H9 (cell line): ENCODE measurements at regions not wholly inside any gene's neighbourhood (a gene's known extent, or its start where the extent isn't known, plus 50 kb on each side); places are given as distances from the start of the nearest gene placed in this dataset.

Experiments
- DNase-seq: peaks from one replicate; pipeline ENCODE4 v3.0.0-alpha.2; 2017
- H2AFZ ChIP-seq: one replicate; pipeline ENCODE4 v1.6.1; 2013; ENCODE audit warnings: mild to moderate bottlenecking, low read length, control low read depth, moderate library complexity
- H2AK5ac ChIP-seq: 2 replicates; pipeline ENCODE4 v1.6.1; 2013; ENCODE audit warnings: low read length, control low read depth, mixed read lengths; ENCODE audit not compliant: insufficient read length
- H2BK120ac ChIP-seq: one replicate; pipeline ENCODE4 v1.6.1; 2013; ENCODE audit warnings: low read depth, mild to moderate bottlenecking, low read length, control low read depth, inconsistent platforms; ENCODE audit not compliant: poor library complexity, severe bottlenecking
- H2BK12ac ChIP-seq: 2 replicates; pipeline ENCODE4 v1.6.1; 2013; ENCODE audit warnings: low read length, control low read depth, mixed read lengths, low read depth; ENCODE audit not compliant: insufficient read length
- H2BK15ac ChIP-seq: 2 replicates; pipeline ENCODE4 v1.6.1; 2013; ENCODE audit warnings: low read depth, low read length, control low read depth
- H2BK20ac ChIP-seq: one replicate; pipeline ENCODE4 v1.6.1; 2013; ENCODE audit warnings: low read depth, mild to moderate bottlenecking, low read length, control low read depth, inconsistent platforms; ENCODE audit not compliant: poor library complexity, severe bottlenecking
- H2BK5ac ChIP-seq: 2 replicates; pipeline ENCODE4 v1.6.1; 2013; ENCODE audit warnings: low read length, control low read depth, mixed read lengths; ENCODE audit not compliant: insufficient read length
- H3K14ac ChIP-seq: 2 replicates; pipeline ENCODE4 v1.6.1; 2013; ENCODE audit warnings: low read length, control low read depth; ENCODE audit not compliant: insufficient read depth
- H3K18ac ChIP-seq: 2 replicates; pipeline ENCODE4 v1.6.1; 2013; ENCODE audit warnings: low read depth, mild to moderate bottlenecking, mixed read lengths, low read length, control low read depth; ENCODE audit not compliant: insufficient read length
- H3K23ac ChIP-seq: 2 replicates; pipeline ENCODE4 v1.6.1; 2013; ENCODE audit warnings: low read length, control low read depth, mixed read lengths, low read depth; ENCODE audit not compliant: insufficient read length
- H3K23me2 ChIP-seq: 2 replicates; pipeline ENCODE4 v1.6.1; 2013; ENCODE audit warnings: low read depth, mild to moderate bottlenecking, mixed read lengths, low read length, control low read depth; ENCODE audit not compliant: insufficient read length, poor library complexity, severe bottlenecking
- H3K27ac ChIP-seq: 2 replicates; pipeline ENCODE4 v1.5.1; 2013; ENCODE audit warnings: low read length, control low read depth, mixed read lengths, low read depth; ENCODE audit not compliant: insufficient read length
- H3K27me3 ChIP-seq: 2 replicates; pipeline ENCODE4 v1.6.1; 2013; ENCODE audit warnings: low read length, control low read depth, inconsistent platforms; ENCODE audit not compliant: insufficient read depth
- H3K4ac ChIP-seq: 2 replicates; pipeline ENCODE4 v1.6.1; 2013; ENCODE audit warnings: low read depth, mild to moderate bottlenecking, control low read depth, inconsistent platforms, low read length, moderate library complexity
- H3K4me1 ChIP-seq: 2 replicates; pipeline ENCODE4 v1.6.1; 2013; ENCODE audit warnings: low read length, control low read depth, inconsistent platforms; ENCODE audit not compliant: insufficient read depth
- H3K4me2 ChIP-seq: 2 replicates; pipeline ENCODE4 v1.6.1; 2013; ENCODE audit warnings: low read length, control low read depth, mixed read lengths; ENCODE audit not compliant: insufficient read length, insufficient read depth
- H3K56ac ChIP-seq: 2 replicates; pipeline ENCODE4 v1.6.1; 2013; ENCODE audit warnings: low read depth, mild to moderate bottlenecking, mixed read lengths, low read length, control low read depth; ENCODE audit not compliant: insufficient read length
- H3K79me1 ChIP-seq: 2 replicates; pipeline ENCODE4 v1.6.1; 2013; ENCODE audit warnings: low read depth, mild to moderate bottlenecking, moderate library complexity, low read length, control low read depth, inconsistent platforms; ENCODE audit not compliant: insufficient read depth, poor library complexity, severe bottlenecking
- H3K79me2 ChIP-seq: 2 replicates; pipeline ENCODE4 v1.6.1; 2013; ENCODE audit warnings: low read length, control low read depth, inconsistent platforms; ENCODE audit not compliant: insufficient read depth
- H3K9ac ChIP-seq: 2 replicates; pipeline ENCODE4 v1.6.1; 2013; ENCODE audit warnings: low read length, control low read depth, mixed read lengths; ENCODE audit not compliant: insufficient read length; ENCODE audit errors: extremely low read depth
- H3K9me3 ChIP-seq: one replicate; pipeline ENCODE4 v1.6.1; 2013; ENCODE audit warnings: low read depth, low read length, inconsistent platforms; ENCODE audit not compliant: control insufficient read depth
- H3T11ph ChIP-seq: one replicate; pipeline ENCODE4 v1.6.1; 2013; ENCODE audit warnings: mild to moderate bottlenecking, low read length, control low read depth, inconsistent platforms
- H4K20me1 ChIP-seq: one replicate; pipeline ENCODE4 v1.6.1; 2013; ENCODE audit not compliant: control insufficient read depth, insufficient read length, insufficient read depth
- H4K5ac ChIP-seq: 2 replicates; pipeline ENCODE4 v1.6.1; 2013; ENCODE audit warnings: low read depth, mild to moderate bottlenecking, mixed read lengths, low read length, control low read depth; ENCODE audit not compliant: insufficient read length
- H4K8ac ChIP-seq: replicated peaks from 2 replicates; pipeline ENCODE4 v1.6.1; 2013; ENCODE audit warnings: low read length, control low read depth, mixed read lengths, low read depth; ENCODE audit not compliant: insufficient read length
- H4K91ac ChIP-seq: 2 replicates; pipeline ENCODE4 v1.6.1; 2013; ENCODE audit warnings: low read depth, mild to moderate bottlenecking, moderate library complexity, mixed read lengths, low read length, control low read depth; ENCODE audit not compliant: insufficient read length
- H3K27ac Mint-ChIP-seq, 3 experiments: 2 replicates in 2 of 3; 3 replicates in 1 of 3; pipeline ENCODE4 v1.8.0; 2020 to 2021; ENCODE audit warnings: mixed read lengths in 3 of 3, mild to moderate bottlenecking in 1 of 3, moderate library complexity in 1 of 3
- H3K27me3 Mint-ChIP-seq: 2 replicates; pipeline ENCODE4 v1.8.0; 2021; ENCODE audit warnings: low read depth, mild to moderate bottlenecking, moderate library complexity, mixed read lengths
- H3K36me3 Mint-ChIP-seq, 3 experiments: 2 replicates in 2 of 3; 3 replicates in 1 of 3; pipeline ENCODE4 v1.8.0; 2020 to 2021; ENCODE audit warnings: low read depth in 3 of 3, mixed read lengths in 3 of 3; ENCODE audit not compliant: insufficient read depth in 1 of 3
- H3K4me1 Mint-ChIP-seq, 2 experiments: 2 replicates each; pipeline ENCODE4 v1.8.0; 2020; ENCODE audit warnings: mixed read lengths in 2 of 2
- H3K4me3 Mint-ChIP-seq, 2 experiments: 2 replicates in 1 of 2; 3 replicates in 1 of 2; pipeline ENCODE4 v1.8.0; 2020 to 2021; ENCODE audit warnings: mild to moderate bottlenecking in 2 of 2, mixed read lengths in 2 of 2, moderate library complexity in 1 of 2
- H3K9me3 Mint-ChIP-seq, 2 experiments: 2 replicates in 1 of 2; 3 replicates in 1 of 2; pipeline ENCODE4 v1.8.0; 2020; ENCODE audit warnings: mild to moderate bottlenecking in 2 of 2, mixed read lengths in 2 of 2, moderate library complexity in 1 of 2
- WGBS: extraction: QIAGEN DNeasy Blood & Tissue Kit; methylation state at CpG from one replicate; pipeline ENCODE4 v1.1.7; 2013; ENCODE audit warnings: missing lambda C conversion rate, low lambda C conversion rate, mixed read lengths; ENCODE audit not compliant: insufficient read length; ENCODE audit errors: extremely low coverage; 5-methylcytosine and 5-hydroxymethylcytosine counted together
- TF ChIP-seq, protein P1 (sequence below): fragments of 200-600 bp; sonication (generic); conservative IDR thresholded peaks from 3 replicates; pipeline ENCODE4 v1.8.0; 2021; ENCODE audit warnings: antibody characterized with exemption, mild to moderate bottlenecking

DNA sequence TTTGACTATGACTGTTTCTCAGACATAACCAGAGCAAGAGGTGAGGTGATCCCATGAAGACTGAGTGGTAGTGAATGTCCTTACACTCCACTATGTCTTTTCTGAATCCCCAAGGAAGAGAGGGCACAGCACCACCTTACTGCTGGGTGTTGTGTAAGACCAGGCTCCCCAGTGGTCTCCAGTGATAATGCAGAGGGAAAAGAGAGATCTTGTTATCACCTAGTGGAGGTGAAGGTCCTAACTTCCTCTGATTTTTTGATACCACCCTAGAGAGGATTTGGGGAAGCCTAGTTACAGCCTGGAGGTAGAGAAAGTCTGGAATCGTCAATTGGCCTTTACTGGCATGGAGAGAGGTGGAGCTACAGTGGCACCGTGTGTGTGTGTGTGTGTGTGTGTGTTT is 288.0 kb upstream of the BCHE start:
- Histone ChIP-seq H3K79me2 (no peaks in the 10 kb centered on the region), H3K4me2 (no peak overlapping the region), H2AFZ (no peak overlapping the region), H2BK15ac (no peak overlapping the region), H3K18ac (no peak overlapping the region), H3K14ac (no peak overlapping the region), H3K9me3 (no peaks in the 10 kb centered on the region), H4K91ac (no peak overlapping the region), H3K9ac (no peak overlapping the region), H3K27ac (no peak overlapping the region), H3K4me1 (no peaks in the 10 kb centered on the region), H3K79me1 (no peaks in the 10 kb centered on the region), H2BK20ac (no peak overlapping the region), H3T11ph (no peak overlapping the region), H2BK5ac (no peak overlapping the region), H2BK120ac (no peak overlapping the region), H3K23me2 (no peaks in the 10 kb centered on the region), H4K8ac (no peak overlapping the region), H4K5ac (no peak overlapping the region), H2AK5ac (no peak overlapping the region), H3K4ac (no peak overlapping the region), H3K27me3 (no peaks in the 10 kb centered on the region), H2BK12ac (no peak overlapping the region), H3K23ac (no peak overlapping the region), H3K56ac (no peak overlapping the region), H4K20me1 (no peaks in the 10 kb centered on the region)
- peaks cover 0 to 3% of the 10 kb centered on the region in 2 experiments; a peak in 1 of 5 replicates for H3K9me3 Mint-ChIP-seq
- TF ChIP-seq, protein P1, sequence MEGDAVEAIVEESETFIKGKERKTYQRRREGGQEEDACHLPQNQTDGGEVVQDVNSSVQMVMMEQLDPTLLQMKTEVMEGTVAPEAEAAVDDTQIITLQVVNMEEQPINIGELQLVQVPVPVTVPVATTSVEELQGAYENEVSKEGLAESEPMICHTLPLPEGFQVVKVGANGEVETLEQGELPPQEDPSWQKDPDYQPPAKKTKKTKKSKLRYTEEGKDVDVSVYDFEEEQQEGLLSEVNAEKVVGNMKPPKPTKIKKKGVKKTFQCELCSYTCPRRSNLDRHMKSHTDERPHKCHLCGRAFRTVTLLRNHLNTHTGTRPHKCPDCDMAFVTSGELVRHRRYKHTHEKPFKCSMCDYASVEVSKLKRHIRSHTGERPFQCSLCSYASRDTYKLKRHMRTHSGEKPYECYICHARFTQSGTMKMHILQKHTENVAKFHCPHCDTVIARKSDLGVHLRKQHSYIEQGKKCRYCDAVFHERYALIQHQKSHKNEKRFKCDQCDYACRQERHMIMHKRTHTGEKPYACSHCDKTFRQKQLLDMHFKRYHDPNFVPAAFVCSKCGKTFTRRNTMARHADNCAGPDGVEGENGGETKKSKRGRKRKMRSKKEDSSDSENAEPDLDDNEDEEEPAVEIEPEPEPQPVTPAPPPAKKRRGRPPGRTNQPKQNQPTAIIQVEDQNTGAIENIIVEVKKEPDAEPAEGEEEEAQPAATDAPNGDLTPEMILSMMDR = no peak
- no peaks in the 10 kb centered on the region; a peak in 1 of 7 replicates for H3K36me3 Mint-ChIP-seq
- no peak for DNase-seq
- H3K27me3 Mint-ChIP-seq = no peaks in the 10 kb centered on the region
- H3K4me1 Mint-ChIP-seq = peaks cover 0 to 3% of the 10 kb centered on the region in 2 experiments; a peak in 2 of 4 replicates
- H3K27ac Mint-ChIP-seq = peak overlapping the region in 1 of 3 experiments; percentile 49; a peak in 1 of 7 replicates
- WGBS = no CpG with 5 or more reads among the region's 2 CpGs
- H3K4me3 Mint-ChIP-seq = no peak overlapping the region
